Vagina (tissue), 2 donors: ENCODE measurements at regions not wholly inside any gene's neighbourhood (a gene's known extent, or its start where the extent isn't known, plus 50 kb on each side); places are given as distances from the start of the nearest gene placed in this dataset.

Experiments used
- POLR2A ChIP-seq, 2 donors: fragments of 450-650 bp; IDR thresholded peaks; one replicate each; pipeline ENCODE4 v1.6.1; 2017; ENCODE audit warnings: antibody characterized with exemption in 2 of 2, mild to moderate bottlenecking in 2 of 2, moderate library complexity in 2 of 2
- POLR2AphosphoS5 ChIP-seq, 2 donors: sonication (generic); formaldehyde crosslinking; IDR thresholded peaks; one replicate each; pipeline ENCODE4 v1.9.0; 2017; ENCODE audit warnings: antibody characterized with exemption in 2 of 2, mild to moderate bottlenecking in 2 of 2, low read depth in 1 of 2; ENCODE audit not compliant: insufficient read depth in 1 of 2
- TF ChIP-seq, protein P1 (sequence below), 3 experiments: fragments of 450-650 bp in 2 of 3; fragments of 200-600 bp in 1 of 3; sonication (generic) in 1 of 3; IDR thresholded peaks; one replicate each; pipeline ENCODE4 v1.5.1; 2017 to 2019; ENCODE audit warnings: antibody characterized with exemption in 3 of 3, mild to moderate bottlenecking in 2 of 3, moderate library complexity in 2 of 3

DNA sequence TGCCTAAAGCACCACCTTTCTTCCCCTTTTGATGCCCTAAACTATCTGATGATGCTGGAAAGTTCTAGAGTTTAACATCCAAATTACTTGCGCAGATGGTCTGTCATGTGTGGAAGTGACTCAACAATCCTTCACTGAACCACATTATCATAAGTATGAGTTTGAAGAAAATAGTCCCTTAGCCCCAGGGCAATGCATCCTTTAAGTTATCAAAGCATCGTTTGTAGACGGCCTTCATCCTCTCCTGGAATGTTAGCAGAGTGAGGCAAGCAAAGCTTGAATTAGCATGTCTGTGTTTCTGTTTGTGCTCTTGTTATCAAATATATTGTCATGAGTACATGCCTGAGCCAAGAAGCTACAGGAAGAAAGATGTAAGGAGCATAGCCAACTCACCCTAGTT is 570.9 kb downstream of the MID1IP1 start:
- TF ChIP-seq, protein P1, sequence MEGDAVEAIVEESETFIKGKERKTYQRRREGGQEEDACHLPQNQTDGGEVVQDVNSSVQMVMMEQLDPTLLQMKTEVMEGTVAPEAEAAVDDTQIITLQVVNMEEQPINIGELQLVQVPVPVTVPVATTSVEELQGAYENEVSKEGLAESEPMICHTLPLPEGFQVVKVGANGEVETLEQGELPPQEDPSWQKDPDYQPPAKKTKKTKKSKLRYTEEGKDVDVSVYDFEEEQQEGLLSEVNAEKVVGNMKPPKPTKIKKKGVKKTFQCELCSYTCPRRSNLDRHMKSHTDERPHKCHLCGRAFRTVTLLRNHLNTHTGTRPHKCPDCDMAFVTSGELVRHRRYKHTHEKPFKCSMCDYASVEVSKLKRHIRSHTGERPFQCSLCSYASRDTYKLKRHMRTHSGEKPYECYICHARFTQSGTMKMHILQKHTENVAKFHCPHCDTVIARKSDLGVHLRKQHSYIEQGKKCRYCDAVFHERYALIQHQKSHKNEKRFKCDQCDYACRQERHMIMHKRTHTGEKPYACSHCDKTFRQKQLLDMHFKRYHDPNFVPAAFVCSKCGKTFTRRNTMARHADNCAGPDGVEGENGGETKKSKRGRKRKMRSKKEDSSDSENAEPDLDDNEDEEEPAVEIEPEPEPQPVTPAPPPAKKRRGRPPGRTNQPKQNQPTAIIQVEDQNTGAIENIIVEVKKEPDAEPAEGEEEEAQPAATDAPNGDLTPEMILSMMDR (IDR thresholded peaks at IDR 0.05): no peak
- TF ChIP-seq POLR2A (IDR thresholded peaks at IDR 0.05) (no peak), POLR2AphosphoS5 (IDR thresholded peaks at IDR 0.05; ENCODE audit: insufficient read depth in 1 of 2, low read depth in 1 of 2) (no peak)
